ENCODE measurements at regions not wholly inside any gene's neighbourhood (a gene's known extent, or its start where the extent isn't known, plus 50 kb on each side); places are given as distances from the start of the nearest gene placed in this dataset.
A peak's percentile ranks its signal among the peaks of the same experiment; 100 is the strongest.

DNA sequence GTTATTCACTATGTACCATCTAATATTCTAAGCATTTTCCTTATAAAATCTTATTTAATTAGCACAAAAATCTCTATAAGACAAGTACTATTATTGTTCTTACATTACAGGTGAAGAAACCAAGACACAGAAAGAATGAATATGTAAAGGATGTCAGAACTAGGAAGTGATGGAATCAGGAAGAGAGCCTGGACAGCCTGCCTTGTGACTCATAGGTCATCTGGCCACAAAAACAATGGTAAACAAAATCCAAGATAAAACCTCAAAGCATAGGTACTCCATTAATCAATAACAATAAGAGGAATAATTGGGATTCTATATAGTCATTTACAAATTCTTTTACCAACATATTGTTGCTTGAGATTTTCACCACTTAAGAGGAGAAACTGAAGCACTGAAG, 505.4 kb upstream of the PIK3C3 start:
- DNase-seq: no peak

GRCh38 chr18:41444943-41445342, 510.1 kb upstream of the PIK3C3 start:
- DNase-seq: no peak

DNA sequence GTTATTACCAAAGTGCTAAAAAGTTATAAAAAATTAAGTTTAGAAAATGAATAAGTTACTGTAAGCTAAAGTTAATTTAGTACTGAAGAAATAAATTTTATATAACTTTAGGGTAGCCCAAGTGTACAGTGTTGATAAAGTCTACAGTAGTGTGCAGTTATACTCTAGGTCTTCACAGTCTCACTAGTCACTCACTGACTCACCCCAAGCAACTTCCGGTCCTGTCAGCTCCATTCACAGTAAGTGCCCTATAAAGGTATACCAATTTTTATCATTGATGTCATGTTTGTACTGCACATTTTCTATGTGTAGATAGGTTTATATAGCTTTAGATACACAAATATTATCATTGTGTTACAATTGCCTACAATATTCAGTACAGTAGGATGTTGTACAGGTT, 518.3 kb upstream of the PIK3C3 start:
- no peak for DNase-seq

DNA sequence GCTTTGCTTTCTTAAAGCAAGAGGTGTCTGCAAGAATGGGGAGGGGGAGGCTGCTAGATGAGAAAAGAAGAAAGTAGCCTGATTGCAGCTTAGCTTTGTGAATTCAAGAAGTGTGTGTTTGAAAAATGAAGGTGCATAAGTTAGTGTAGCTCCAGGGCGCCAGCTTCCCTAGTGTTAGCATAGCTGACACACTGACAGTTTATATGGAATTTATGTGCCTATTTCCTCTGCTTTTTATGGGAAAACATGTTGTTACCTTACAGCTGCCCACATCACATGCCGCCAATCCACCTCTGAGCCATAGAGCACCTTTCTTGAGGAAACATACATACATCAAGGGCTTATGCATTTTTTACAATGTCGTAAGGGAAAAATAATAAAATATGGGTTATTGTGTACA, 536.4 kb upstream of the PIK3C3 start:
- DNase-seq: no peak

- no peak for DNase-seq
Observed at GRCh38 chr18:41416044-41416443, 539.0 kb upstream of the PIK3C3 start.

DNA sequence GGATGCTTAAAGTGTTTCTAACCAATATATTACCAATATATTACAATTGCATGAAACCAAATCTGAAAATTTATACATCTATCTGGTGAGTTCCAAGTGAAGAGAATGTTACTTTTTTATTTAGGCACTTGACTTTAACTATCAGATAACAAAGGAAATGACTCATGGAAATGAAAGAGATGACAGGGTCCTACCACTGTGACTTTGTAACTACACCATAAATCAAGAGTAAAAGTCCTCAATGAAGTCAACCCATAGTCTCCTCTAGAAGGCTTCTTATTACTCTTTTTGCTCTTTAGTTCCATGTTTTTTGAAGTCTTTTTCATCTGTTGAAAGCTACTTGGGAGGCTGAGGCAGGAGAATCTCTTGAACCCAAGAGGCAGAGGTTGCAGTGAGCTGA, 545.0 kb upstream of the PIK3C3 start:
- DNase-seq: no peak

DNA sequence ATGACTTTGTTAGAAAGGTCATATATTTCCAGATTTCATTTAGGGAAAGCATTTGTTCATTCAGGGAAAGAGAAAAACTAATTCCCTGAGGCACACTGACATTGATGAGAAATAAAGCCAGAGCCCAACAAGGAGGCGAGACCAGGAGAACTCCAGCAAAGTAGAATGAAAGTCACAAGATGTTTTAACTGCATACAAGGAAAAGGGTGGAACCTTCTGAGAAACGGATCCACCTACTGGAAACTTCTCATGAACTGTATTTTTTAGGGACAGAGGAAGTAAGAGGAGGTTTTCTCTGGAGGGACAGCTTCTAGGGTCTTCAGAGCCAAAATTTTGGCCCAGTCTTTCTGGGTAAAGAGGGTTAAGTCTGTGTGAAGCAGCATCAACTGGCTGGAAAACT, 548.2 kb upstream of the PIK3C3 start:
- no peak for DNase-seq

- no peak for DNase-seq
Observed at GRCh38 chr18:41396861-41397260, 558.2 kb upstream of the PIK3C3 start.

DNA sequence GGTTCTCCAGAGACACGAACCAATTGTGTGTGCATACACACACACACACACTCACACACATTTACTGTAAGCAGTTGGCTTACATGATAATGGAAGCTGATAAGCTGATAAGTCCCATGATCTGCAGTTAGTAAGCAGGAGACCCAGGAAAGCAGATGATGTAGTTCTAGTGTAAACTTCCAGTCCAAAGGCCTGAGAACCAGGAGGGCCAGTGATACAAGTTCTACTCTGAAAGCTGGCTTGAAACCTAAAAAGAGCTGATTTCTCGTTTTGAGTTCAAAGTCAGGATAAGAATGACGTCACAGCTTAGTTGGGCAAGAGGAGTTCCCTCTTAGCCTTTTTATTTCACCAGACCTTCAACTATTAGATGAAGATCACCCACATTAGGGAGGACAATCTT, 558.8 kb upstream of the PIK3C3 start:
- DNase-seq: no peak

- DNase-seq: no peak
Observed at GRCh38 chr18:41395695-41396094, 559.3 kb upstream of the PIK3C3 start.

- peak; percentile 2 for DNase-seq
Observed at GRCh38 chr18:41391616-41392595, 563.1 kb upstream of the PIK3C3 start.

DNA sequence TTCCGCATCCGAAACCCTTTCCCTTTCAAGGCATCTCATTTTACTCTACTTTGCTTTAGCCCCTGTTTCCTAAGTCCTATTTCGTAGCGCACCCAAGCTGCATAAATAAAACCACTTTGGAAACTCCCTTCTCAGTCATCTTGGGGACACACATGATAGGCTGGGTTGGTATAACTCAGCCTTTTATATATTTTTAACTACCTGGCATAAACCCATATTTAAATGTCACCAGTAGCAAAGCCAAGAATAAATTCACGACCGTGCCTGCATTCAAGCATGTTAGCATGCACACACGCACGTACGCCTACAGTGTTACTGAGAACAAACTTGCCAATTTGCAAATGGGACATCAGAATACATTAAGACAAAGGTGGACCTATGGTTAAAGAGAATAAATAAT, 564.7 kb upstream of the PIK3C3 start:
- no peak for DNase-seq

- no peak for DNase-seq
Observed at GRCh38 chr18:41378598-41378997, 576.4 kb upstream of the PIK3C3 start.

- DNase-seq: no peak
Observed at GRCh38 chr18:41373612-41374011, 581.4 kb upstream of the PIK3C3 start.

DNA sequence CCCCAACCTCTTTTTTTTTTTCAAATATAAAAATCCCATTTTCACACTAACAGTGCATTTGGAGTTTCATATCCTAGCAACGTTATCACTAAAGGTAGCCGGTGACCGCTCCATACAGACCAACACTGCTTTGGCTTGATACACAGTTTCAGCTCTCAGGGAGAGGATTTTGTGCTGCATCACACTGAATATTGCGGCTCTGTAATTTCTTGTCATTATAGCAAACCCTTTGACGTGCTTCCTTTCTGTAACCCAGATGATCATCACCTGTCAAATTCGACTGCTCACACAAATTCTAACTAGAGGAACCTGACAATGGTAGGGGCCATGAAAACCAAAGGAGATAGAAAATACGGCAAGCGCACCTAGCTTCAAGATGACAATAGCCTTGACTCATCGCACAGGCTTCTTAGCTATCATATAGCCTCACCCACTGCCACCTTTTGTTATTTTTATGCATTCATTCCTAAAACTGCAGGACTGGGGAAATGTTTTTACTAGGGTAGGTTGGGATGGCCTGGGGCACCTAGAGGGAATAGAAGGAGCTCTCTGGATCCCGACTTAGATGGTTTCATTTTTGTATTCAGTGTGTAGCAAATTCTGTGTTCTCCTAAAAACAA, 582.9 kb upstream of the PIK3C3 start:
- DNase-seq: no peak

DNA sequence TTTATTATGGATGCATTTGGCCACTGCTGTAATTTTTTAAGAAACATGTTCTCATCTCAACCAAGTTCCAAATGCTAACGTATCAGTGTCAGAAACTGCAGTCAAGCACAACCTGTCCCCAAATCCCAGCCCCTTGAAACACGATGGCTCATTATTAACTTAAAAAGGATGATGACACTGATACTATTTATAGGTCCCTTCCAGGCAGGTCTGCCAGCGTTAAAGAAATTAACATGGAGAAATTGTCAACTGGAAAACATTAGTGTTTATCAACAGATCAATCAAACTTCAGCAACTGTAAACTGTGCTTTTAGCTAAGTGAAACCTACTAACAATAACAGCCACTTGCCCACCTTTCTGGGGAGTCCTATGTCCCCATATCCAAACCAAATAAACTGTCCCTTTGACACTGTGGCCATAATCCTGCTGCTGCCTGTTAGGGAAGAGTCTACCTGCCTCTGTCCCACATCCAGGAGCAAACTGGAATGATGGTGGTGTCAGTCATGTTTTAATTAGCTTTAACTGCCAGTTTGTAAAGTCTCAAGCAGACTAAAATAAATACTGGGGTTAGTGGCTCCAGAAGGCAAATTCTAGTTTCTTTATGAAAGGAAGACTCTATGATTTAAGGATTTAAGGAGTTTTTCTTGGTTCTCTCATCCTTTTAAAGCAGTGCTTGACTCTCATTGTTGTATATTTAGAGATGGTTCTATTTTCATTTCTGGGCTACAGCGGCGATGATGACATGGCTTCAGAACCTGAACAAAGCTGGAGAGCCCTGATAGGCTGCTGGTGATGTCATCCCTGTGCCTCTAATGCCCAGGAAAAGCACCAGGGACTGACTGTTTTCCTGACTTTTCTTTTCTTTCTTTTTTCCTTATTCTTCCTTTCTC, 583.6 kb upstream of the PIK3C3 start:
- no peak for DNase-seq

DNA sequence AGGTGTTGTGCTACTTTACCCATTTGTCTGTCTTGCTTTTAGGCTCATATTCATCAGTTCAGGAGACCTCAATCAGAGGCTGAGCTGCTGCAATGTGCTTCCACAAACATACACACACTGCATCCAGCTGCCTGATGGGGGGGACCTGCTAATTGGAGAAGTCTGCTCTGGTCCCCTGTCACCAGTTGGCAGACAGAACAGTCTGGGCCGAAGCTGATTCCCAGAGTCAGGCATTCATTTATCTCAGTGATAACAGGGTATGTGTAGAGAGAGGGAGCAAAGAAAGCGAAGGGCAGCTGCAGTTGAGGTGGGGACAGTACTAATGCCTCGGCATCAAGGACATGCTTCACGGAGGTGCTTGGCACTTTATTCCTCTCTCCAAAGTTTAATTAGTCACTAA, 584.3 kb upstream of the PIK3C3 start:
- no peak for DNase-seq

- DNase-seq: no peak
Observed at GRCh38 chr18:41357708-41358107, 597.3 kb upstream of the PIK3C3 start.

DNA sequence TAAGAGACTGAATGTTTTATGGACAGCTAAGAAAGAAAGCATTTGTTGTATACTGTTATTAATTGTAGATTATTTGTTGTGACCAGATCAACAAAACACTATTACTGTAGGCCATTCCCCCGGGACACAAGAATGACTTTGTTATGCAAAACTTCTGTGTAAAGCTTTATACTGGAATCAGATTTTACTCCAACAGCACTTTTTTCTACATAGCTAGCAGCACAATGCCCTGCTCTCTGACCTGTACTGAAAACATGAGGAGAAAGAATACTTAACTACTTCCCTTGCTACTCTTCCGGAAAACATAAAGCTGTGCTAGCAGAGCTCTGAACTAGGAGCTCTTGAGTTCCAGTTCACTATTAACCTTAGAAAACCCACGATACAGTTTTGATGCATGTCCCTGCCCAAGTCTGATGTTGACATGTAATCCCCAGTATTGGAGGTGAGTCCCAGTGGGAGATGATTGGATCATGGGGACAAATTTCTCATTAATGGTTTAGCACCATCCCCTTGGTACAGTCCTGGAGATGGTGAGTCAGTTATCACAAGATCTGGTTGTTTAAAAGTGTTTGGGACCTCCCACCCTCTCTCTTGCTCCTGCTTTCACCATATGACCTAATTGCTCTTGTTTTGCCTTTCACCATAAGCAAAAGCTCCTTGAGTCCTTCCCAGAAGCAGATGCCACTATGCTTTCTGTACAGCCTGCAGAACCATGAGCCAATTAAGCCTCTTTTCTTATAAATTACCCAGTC, 601.1 kb upstream of the PIK3C3 start:
- no peak for DNase-seq

DNA sequence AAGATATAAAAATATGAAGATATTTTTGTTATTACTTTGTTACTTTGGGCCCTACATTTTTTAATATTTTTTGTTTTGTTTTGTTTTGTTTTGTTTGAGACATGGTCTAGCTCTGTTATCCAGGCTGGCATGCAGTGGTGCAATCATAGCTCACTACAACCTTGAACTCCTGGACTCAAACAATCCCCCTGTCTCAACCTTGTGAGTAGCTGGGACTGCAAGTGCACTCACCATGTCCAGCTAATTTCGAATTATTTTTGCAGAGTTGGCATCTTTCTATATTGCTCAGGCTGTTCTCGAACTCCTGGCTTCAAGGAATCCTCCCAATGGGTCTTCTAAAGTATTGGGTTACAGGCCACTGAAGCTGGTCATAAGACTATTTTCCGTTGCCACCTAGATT, 603.6 kb upstream of the PIK3C3 start:
- DNase-seq: no peak

DNA sequence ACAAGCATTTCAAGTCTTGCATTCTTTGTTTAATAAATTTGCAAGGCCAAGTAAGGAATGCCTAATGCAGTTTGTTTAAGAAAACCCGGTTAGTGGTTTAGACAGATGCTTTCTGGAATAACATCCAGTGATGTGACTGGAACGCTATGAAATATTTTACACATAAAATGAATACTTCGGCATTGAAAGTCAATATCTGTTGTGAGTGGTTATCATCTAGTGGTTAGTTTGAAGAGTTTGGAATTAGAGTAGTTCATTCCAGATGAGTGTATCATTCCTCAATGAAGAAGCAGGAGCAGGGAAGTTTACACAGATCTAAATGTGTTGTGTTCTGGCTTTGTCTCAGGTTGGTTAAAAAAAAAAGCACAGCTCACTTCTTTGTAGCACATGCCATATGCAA, 608.0 kb upstream of the PIK3C3 start:
- DNase-seq: no peak

DNA sequence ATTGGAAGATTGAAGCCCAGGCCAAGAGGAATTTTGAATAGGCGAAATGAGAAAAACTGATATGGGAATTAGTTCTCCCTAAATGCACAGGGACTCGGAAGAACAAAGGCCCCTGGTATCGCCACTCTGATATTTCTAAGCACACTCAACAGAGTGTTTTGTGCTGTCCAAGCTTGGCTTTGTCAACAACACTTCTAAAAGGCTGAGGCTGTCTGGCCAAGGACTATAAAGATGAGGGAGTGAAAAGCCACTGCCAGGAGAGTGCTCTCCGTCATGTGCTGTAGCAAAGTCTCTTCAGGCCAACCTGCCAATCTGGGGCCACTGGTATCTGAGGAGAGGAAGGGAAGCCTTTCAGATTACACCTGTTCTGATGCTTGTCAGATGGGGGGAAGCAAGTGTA, 611.2 kb upstream of the PIK3C3 start:
- no peak for DNase-seq

- no peak for DNase-seq
Observed at GRCh38 chr18:41338341-41338740, 616.7 kb upstream of the PIK3C3 start.
